GM23338 (cell line): ENCODE measurements at regions not wholly inside any gene's neighbourhood (a gene's known extent, or its start where the extent isn't known, plus 50 kb on each side); places are given as distances from the start of the nearest gene placed in this dataset.

Experiments
- ATAC-seq: fragments of 200-7000 bp; cut with Tn5 transposase; 3 replicates; pipeline ENCODE4 v1.9.1; 2020
- DNase-seq: peaks from one replicate; pipeline ENCODE4 v3.0.0-alpha.2; 2015; ENCODE audit warnings: low spot score
- H2AFZ ChIP-seq: fragments of 200-600 bp; sonication (generic); 2 replicates; pipeline ENCODE4 v1.8.0; 2016; ENCODE audit warnings: antibody characterized with exemption, mild to moderate bottlenecking, moderate library complexity
- H3F3A ChIP-seq: fragments of 200-600 bp; sonication (generic); replicated peaks from 2 replicates; pipeline ENCODE4 v1.8.0; 2017; ENCODE audit warnings: antibody characterized with exemption, mixed run types, low read depth
- H3K27ac ChIP-seq: fragments of 200-600 bp; sonication (generic); 2 replicates; pipeline ENCODE4 v1.6.1; 2016; ENCODE audit warnings: low read depth
- H3K27me3 ChIP-seq: fragments of 200-600 bp; sonication (generic); 2 replicates; pipeline ENCODE4 v1.8.0; 2016; ENCODE audit warnings: mild to moderate bottlenecking, mixed run types, moderate library complexity; ENCODE audit not compliant: insufficient read depth
- H3K36me3 ChIP-seq: fragments of 200-600 bp; sonication (generic); 2 replicates; pipeline ENCODE4 v1.8.0; 2016; ENCODE audit warnings: mild to moderate bottlenecking; ENCODE audit not compliant: insufficient read depth
- H3K4me1 ChIP-seq: fragments of 200-600 bp; sonication (generic); 2 replicates; pipeline ENCODE4 v1.8.0; 2016; ENCODE audit warnings: mild to moderate bottlenecking, moderate library complexity; ENCODE audit not compliant: insufficient read depth
- H3K4me2 ChIP-seq: fragments of 200-600 bp; sonication (generic); 2 replicates; pipeline ENCODE4 v1.7.1; 2017; ENCODE audit warnings: mixed run types
- H3K4me3 ChIP-seq: fragments of 200-600 bp; sonication (generic); 2 replicates; pipeline ENCODE4 v1.6.1; 2016; ENCODE audit warnings: mixed run types
- H3K79me2 ChIP-seq: fragments of 200-600 bp; sonication (generic); replicated peaks from 2 replicates; pipeline ENCODE4 v1.8.0; 2017; ENCODE audit warnings: mild to moderate bottlenecking; ENCODE audit not compliant: insufficient read depth
- H3K9me2 ChIP-seq: fragments of 200-600 bp; sonication (generic); 2 replicates; pipeline ENCODE4 v1.8.0; 2017; ENCODE audit not compliant: insufficient read depth
- H4K20me1 ChIP-seq: fragments of 200-600 bp; sonication (generic); replicated peaks from 2 replicates; pipeline ENCODE4 v1.8.0; 2017; ENCODE audit warnings: mild to moderate bottlenecking; ENCODE audit not compliant: insufficient read depth
- H3K27ac Mint-ChIP-seq: 2 replicates; pipeline ENCODE4 v1.8.0; 2020; ENCODE audit warnings: inconsistent platforms, mild to moderate bottlenecking, moderate library complexity, mixed read lengths
- H3K27me3 Mint-ChIP-seq: 3 replicates; pipeline ENCODE4 v1.8.0; 2022; ENCODE audit warnings: low read depth, mild to moderate bottlenecking, moderate library complexity, mixed read lengths, inconsistent platforms; ENCODE audit not compliant: insufficient read depth, poor library complexity
- H3K36me3 Mint-ChIP-seq: 3 replicates; pipeline ENCODE4 v1.8.0; 2021; ENCODE audit warnings: low read depth, mild to moderate bottlenecking, inconsistent platforms, moderate library complexity, mixed read lengths
- H3K4me1 Mint-ChIP-seq: 3 replicates; pipeline ENCODE4 v1.8.0; 2020; ENCODE audit warnings: mild to moderate bottlenecking, inconsistent platforms, mixed read lengths
- H3K4me3 Mint-ChIP-seq: 3 replicates; pipeline ENCODE4 v1.8.0; 2021; ENCODE audit warnings: moderate library complexity, mild to moderate bottlenecking, inconsistent platforms, mixed read lengths
- H3K9me3 Mint-ChIP-seq: 3 replicates; pipeline ENCODE4 v1.8.0; 2020; ENCODE audit warnings: moderate library complexity, mild to moderate bottlenecking, inconsistent platforms, mixed read lengths
- CTCF ChIP-seq, 2 experiments: fragments of 200-600 bp in 1 of 2; sonication (generic) in 1 of 2; conservative IDR thresholded peaks; 2 replicates each; pipeline versions ENCODE4 v1.5.1 to v1.6.1; 2016 to 2017; ENCODE audit warnings: antibody characterized with exemption in 2 of 2, low read depth in 2 of 2, mild to moderate bottlenecking in 2 of 2, moderate library complexity in 1 of 2
- EZH2 ChIP-seq: fragments of 200-600 bp; sonication (generic); IDR thresholded peaks from one replicate; pipeline ENCODE4 v1.8.0; 2017; ENCODE audit warnings: antibody characterized with exemption, mild to moderate bottlenecking, low read depth; ENCODE audit not compliant: unreplicated experiment
- EZH2phosphoT487 ChIP-seq: fragments of 200-600 bp; sonication (generic); IDR thresholded peaks from one replicate; pipeline ENCODE4 v1.8.1; 2018; ENCODE audit warnings: antibody characterized with exemption; ENCODE audit not compliant: unreplicated experiment
- POLR2AphosphoS5 ChIP-seq: IDR thresholded peaks from 2 replicates; pipeline ENCODE4 v1.6.1; 2016; ENCODE audit warnings: antibody characterized with exemption, low read depth
- STAT1 ChIP-seq: IDR thresholded peaks from one replicate; pipeline ENCODE4 v1.6.1; 2016; ENCODE audit warnings: antibody characterized with exemption; ENCODE audit not compliant: unreplicated experiment
- ZNF331 ChIP-seq: fragments of 250-450 bp; sonication (Bioruptor Pico); IDR thresholded peaks from 2 replicates; pipeline ENCODE4 v1.5.0; 2020; ENCODE audit warnings: low read depth, mild to moderate bottlenecking, moderate library complexity
- TF ChIP-seq, protein P1 (sequence below): fragments of 250-450 bp; sonication (Bioruptor Pico); IDR thresholded peaks from 2 replicates; pipeline ENCODE4 v1.5.0; 2020; ENCODE audit warnings: mild to moderate bottlenecking, moderate library complexity
- TF ChIP-seq, protein P2 (sequence below): IDR thresholded peaks from 2 replicates; pipeline ENCODE4 v1.6.1; 2016; ENCODE audit warnings: antibody characterized with exemption

GRCh38 chr4:111994392-111994791 lies 150.9 kb upstream of the FAM241A start:
- no peak for ATAC-seq
- Mint-ChIP-seq H3K9me3 (peaks cover 3% of the 10 kb centered on the region; the same call in 1 of the 3 replicates), H3K4me3 (no peak overlapping the region), H3K36me3 (no peaks in the 10 kb centered on the region; the same call in 2 of the 3 replicates), H3K27ac (no peak overlapping the region), H3K4me1 (peaks cover 7% of the 10 kb centered on the region; the same call in 2 of the 3 replicates), H3K27me3 (no peaks in the 10 kb centered on the region)
- H3K4me2 ChIP-seq, result no peak overlapping the region
- no peak overlapping the region for H3K4me3 ChIP-seq
- no peaks in the 10 kb centered on the region for H4K20me1 ChIP-seq
- H3K4me1 ChIP-seq, result no peaks in the 10 kb centered on the region; the same call in 1 of the 2 replicates
- no peaks in the 10 kb centered on the region for H3F3A ChIP-seq
- no peak overlapping the region for H3K27ac ChIP-seq
- no peak for DNase-seq
- H2AFZ ChIP-seq, result no peak overlapping the region
- no peaks in the 10 kb centered on the region for H3K9me2 ChIP-seq
- H3K79me2 ChIP-seq, result no peaks in the 10 kb centered on the region
- no peaks in the 10 kb centered on the region for H3K36me3 ChIP-seq
- H3K27me3 ChIP-seq, result no peaks in the 10 kb centered on the region
- TF ChIP-seq ZNF331 (no peak), STAT1 (no peak), EZH2phosphoT487 (no peak), POLR2AphosphoS5 (no peak), EZH2 (no peak), CTCF (conservative IDR thresholded peaks at IDR 0.05; ENCODE audit: low read depth in 2 of 2) (no peak)
- TF ChIP-seq, protein P1, sequence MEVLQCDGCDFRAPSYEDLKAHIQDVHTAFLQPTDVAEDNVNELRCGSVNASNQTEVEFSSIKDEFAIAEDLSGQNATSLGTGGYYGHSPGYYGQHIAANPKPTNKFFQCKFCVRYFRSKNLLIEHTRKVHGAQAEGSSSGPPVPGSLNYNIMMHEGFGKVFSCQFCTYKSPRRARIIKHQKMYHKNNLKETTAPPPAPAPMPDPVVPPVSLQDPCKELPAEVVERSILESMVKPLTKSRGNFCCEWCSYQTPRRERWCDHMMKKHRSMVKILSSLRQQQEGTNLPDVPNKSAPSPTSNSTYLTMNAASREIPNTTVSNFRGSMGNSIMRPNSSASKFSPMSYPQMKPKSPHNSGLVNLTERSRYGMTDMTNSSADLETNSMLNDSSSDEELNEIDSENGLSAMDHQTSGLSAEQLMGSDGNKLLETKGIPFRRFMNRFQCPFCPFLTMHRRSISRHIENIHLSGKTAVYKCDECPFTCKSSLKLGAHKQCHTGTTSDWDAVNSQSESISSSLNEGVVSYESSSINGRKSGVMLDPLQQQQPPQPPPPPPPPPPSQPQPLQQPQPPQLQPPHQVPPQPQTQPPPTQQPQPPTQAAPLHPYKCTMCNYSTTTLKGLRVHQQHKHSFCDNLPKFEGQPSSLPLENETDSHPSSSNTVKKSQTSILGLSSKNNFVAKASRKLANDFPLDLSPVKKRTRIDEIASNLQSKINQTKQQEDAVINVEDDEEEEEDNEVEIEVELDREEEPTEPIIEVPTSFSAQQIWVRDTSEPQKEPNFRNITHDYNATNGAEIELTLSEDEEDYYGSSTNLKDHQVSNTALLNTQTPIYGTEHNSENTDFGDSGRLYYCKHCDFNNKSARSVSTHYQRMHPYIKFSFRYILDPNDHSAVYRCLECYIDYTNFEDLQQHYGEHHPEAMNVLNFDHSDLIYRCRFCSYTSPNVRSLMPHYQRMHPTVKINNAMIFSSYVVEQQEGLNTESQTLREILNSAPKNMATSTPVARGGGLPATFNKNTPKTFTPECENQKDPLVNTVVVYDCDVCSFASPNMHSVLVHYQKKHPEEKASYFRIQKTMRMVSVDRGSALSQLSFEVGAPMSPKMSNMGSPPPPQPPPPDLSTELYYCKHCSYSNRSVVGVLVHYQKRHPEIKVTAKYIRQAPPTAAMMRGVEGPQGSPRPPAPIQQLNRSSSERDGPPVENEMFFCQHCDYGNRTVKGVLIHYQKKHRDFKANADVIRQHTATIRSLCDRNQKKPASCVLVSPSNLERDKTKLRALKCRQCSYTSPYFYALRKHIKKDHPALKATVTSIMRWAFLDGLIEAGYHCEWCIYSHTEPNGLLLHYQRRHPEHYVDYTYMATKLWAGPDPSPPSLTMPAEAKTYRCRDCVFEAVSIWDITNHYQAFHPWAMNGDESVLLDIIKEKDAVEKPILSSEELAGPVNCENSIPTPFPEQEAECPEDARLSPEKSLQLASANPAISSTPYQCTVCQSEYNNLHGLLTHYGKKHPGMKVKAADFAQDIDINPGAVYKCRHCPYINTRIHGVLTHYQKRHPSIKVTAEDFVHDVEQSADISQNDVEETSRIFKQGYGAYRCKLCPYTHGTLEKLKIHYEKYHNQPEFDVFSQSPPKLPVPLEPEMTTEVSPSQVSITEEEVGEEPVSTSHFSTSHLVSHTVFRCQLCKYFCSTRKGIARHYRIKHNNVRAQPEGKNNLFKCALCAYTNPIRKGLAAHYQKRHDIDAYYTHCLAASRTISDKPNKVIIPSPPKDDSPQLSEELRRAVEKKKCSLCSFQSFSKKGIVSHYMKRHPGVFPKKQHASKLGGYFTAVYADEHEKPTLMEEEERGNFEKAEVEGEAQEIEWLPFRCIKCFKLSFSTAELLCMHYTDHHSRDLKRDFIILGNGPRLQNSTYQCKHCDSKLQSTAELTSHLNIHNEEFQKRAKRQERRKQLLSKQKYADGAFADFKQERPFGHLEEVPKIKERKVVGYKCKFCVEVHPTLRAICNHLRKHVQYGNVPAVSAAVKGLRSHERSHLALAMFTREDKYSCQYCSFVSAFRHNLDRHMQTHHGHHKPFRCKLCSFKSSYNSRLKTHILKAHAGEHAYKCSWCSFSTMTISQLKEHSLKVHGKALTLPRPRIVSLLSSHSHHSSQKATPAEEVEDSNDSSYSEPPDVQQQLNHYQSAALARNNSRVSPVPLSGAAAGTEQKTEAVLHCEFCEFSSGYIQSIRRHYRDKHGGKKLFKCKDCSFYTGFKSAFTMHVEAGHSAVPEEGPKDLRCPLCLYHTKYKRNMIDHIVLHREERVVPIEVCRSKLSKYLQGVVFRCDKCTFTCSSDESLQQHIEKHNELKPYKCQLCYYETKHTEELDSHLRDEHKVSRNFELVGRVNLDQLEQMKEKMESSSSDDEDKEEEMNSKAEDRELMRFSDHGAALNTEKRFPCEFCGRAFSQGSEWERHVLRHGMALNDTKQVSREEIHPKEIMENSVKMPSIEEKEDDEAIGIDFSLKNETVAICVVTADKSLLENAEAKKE (CRISPR knock-in tag), result no peak
- TF ChIP-seq, protein P2, sequence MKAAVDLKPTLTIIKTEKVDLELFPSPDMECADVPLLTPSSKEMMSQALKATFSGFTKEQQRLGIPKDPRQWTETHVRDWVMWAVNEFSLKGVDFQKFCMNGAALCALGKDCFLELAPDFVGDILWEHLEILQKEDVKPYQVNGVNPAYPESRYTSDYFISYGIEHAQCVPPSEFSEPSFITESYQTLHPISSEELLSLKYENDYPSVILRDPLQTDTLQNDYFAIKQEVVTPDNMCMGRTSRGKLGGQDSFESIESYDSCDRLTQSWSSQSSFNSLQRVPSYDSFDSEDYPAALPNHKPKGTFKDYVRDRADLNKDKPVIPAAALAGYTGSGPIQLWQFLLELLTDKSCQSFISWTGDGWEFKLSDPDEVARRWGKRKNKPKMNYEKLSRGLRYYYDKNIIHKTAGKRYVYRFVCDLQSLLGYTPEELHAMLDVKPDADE, result no peak
